ENCODE measurements at regions not wholly inside any gene's neighbourhood (a gene's known extent, or its start where the extent isn't known, plus 50 kb on each side); places are given as distances from the start of the nearest gene placed in this dataset.

GRCh38 chr12:59386236-59386635 lies 209.6 kb upstream of the SLC16A7 start:
- TF ChIP-seq CTCF (tag by site-specific recombination; IDR thresholded peaks at IDR 0.05) (no peak), ZNF292 (tag by site-specific recombination; IDR thresholded peaks at IDR 0.05; ENCODE audit: borderline replicate concordance, low read depth) (no peak), ZNF48 (tag by site-specific recombination; IDR thresholded peaks at IDR 0.05) (no peak)
